Epithelial cell of proximal tubule (primary cell): ENCODE measurements at regions not wholly inside any gene's neighbourhood (a gene's known extent, or its start where the extent isn't known, plus 50 kb on each side); places are given as distances from the start of the nearest gene placed in this dataset.

Source experiments
- DNase-seq: peaks from one replicate; pipeline ENCODE4 v3.0.0-alpha.2; 2011; ENCODE audit warnings: low read depth
- H3K4me3 ChIP-seq: 2 replicates; pipeline ENCODE4 v1.5.1; 2011; ENCODE audit warnings: low read depth, mild to moderate bottlenecking, low read length
- CTCF ChIP-seq: conservative IDR thresholded peaks from 2 replicates; pipeline ENCODE4 v1.5.1; 2012; ENCODE audit warnings: low read depth, mild to moderate bottlenecking, low read length

- no peak for TF ChIP-seq CTCF
- no peak for DNase-seq
- H3K4me3 ChIP-seq: no peak overlapping the region
Observed at GRCh38 chr5:1950096-1950707, 67.5 kb upstream of the IRX4 start.

DNA sequence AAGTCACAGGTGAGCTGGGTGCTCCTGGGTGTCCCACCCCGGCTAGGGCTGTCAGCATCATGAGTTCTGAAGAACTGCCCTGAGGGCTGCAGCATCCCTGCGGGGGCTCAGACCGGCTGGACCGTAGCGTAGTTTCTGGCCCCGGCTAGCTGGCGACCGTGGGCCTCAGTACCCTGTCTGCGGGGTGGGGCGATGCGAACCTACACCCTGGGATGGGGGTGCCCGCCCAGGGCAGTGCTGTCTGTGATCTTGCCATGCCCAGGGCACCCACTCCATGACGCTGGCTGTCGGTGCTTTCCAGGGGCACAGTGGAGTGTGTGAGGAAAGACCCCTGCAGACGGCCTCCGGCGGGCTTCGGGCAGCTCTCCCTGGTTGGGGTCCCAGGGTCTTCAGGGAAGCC is 66.5 kb upstream of the IRX4 start:
- DNase-seq: no peak
- no peak for TF ChIP-seq CTCF
- H3K4me3 ChIP-seq: no peak overlapping the region

- no peak for DNase-seq
- no peak for TF ChIP-seq CTCF
- H3K4me3 ChIP-seq: no peak overlapping the region
Observed at GRCh38 chr5:1948663-1949191, 66.0 kb upstream of the IRX4 start.

DNA sequence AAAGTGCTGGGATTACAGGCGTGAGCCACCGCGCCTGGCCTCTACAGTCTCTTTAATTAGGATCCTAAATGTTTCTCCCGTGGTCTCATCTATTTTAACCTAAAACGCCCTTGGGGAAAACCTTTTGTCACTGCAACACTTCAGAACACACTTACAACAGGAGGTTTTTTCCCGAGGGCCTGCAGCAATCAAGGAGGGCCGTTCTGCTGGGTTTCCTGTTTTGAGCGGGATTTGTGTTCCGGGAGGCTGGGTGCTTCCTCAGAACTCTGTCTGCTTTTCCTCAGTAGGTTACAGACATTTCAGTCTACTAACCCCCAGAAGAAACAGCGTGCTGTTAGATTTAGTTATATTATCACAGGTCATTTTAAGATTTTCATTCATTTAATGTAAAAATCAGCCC is 65.4 kb upstream of the IRX4 start:
- H3K4me3 ChIP-seq: no peak overlapping the region

DNA sequence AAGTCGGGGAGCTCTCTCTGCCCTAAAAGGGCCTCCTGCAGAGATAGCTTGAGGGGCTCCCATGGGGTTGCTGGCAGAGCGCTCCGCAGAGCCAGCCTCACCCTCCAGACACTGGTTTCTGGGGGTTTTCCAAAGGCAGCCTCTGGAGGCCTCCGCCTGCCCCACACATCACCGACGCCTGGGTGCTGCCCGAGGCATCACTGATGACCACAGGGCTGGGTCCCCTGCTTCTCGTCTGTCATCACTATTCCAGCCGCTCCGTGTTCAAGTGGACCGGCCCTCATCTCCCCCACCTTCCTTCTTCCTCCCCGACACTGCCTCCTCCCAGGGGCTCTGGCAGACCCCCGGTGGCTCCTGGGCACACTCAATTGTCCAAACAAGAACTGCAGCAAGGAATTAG is 64.1 kb upstream of the IRX4 start:
- no peak for DNase-seq
- no peak for TF ChIP-seq CTCF
- no peak overlapping the region for H3K4me3 ChIP-seq

More for the DNA sequence above, 65.4 kb upstream of the IRX4 start:
- DNase-seq: no peak
- no peak for TF ChIP-seq CTCF

- TF ChIP-seq CTCF: no peak
- H3K4me3 ChIP-seq: no peak overlapping the region
- DNase-seq: no peak
Observed at GRCh38 chr5:1946122-1946677, 63.5 kb upstream of the IRX4 start.

GRCh38 chr5:1945606-1946005 is 62.9 kb upstream of the IRX4 start:
- DNase-seq: no peak
- TF ChIP-seq CTCF: no peak

More at GRCh38 chr5:1945606-1946005, 62.9 kb upstream of the IRX4 start:
- no peak overlapping the region for H3K4me3 ChIP-seq
